Ramos (cell line): ENCODE measurements at regions not wholly inside any gene's neighbourhood (a gene's known extent, or its start where the extent isn't known, plus 50 kb on each side); places are given as distances from the start of the nearest gene placed in this dataset.

Experiments
- in situ Hi-C: fragments of 300-500 bp; cut with MboI; formaldehyde crosslinking; loops from one replicate; pipeline ENCODE4 v1.14.3; 2022; ENCODE audit warnings: low sequenced_read_pairs; ENCODE audit not compliant: unreplicated experiment

DNA sequence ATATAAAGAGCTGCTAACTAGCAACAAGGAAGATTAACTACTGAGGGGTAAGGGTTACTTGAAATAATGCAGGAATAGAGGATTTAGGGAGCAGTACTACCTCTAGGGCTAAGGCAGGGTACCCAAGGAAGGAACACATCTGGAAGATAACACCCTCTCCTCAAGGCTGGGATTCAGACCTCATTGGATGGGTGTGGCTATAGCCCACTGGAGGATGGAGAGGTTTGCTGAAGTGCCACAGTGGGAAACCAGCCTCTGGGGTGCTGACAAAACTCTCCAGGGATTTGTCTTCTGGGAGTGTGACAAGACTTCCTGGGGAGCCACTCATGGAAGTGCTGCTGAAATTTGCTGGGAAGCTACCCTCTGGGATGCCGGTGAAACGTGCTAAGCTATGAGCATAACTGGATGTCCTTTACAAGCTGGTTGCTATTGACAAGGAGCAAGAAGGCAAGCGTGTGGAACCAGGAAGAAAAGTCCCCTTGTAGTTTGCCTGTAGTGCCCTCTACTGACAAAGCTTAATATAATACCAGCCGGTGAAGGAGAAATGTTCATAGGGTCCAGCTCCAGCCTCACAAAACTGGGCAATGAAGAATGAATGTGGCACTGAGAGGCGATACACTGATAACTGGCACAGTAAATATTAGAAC lies 122.8 kb upstream of the USP24 start:
- in situ Hi-C loops = no loop called here

DNA sequence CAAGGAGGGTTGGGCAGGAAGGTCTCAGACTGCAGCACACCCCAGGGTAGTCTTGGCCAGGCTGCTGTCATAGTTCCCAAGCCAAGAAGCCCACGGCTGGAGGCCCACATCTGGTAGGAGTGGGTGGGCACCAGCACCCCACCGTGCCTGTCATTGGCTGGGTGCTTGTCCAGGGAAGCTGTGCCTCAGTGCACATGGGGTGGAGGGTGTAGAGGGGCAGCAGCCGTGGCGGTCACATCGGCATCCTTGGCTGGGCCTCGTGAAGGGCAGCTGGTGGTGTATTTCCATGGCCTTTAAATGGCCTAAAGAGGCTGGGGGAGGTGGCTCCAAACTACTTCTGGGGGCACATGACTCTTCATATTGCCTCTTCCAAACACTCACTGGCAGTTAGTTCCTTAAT lies 119.6 kb upstream of the USP24 start:
- in situ Hi-C loops = no loop called here

DNA sequence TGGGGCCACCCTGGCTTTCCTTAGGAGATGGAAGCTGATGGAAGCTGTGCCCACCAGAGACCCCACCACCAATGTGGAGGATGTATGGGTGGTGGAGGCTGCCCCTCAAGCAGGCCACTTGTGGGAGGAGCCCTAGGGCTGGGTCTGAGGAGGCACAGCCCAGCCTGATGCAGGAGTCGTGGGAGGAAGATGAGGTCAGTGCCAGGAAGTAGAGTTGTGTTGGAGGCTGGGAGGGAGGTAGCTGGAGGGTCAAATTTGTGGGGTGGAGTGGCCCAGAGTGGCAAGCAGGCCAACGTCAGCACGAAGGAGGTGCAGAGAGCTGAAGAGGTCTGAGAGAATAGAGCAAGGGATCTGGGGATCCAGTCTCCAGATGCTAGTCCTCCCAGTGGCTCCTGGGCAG lies 119.0 kb upstream of the USP24 start:
- in situ Hi-C loops = no loop called here

DNA sequence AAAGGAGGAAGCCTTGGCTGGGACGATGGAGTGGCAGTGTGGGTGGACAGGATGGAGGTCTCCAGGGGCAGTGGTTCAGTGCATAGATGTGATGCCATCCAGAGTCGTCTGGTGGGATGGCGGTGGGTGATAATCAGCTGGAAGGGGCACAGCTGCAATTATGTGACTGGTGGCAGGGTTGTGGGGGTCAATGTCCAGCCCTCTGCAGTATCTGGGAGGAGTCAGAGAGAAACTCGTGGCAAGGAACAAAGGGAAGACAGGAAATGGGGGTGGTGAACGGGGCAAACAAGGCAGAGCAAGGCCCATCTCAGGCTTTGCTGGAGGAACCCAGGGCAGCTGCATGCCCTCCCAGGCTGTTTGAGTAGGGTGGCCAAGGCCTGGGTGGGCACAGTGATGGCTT lies 118.3 kb upstream of the USP24 start:
- in situ Hi-C loops = no loop called here

DNA sequence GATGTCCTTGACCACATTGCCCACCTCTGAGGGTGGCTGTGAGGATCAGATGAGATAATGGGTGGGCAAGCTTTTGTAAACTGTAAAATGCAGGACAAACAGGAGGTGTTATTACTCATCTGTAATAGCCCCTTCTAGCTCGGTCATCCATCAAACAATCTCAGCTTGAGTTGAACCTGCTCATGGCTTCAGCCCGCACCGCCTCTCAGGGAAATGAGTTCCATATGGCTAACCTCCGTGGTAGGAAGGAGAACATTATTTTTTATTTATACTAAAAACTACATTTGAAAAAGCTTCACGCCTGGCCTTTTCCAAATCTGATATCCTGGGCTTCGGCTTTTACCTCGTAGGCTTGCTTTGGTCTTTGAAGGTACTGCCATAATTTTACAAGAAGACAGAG lies 116.2 kb upstream of the USP24 start:
- in situ Hi-C loops = no loop called here

DNA sequence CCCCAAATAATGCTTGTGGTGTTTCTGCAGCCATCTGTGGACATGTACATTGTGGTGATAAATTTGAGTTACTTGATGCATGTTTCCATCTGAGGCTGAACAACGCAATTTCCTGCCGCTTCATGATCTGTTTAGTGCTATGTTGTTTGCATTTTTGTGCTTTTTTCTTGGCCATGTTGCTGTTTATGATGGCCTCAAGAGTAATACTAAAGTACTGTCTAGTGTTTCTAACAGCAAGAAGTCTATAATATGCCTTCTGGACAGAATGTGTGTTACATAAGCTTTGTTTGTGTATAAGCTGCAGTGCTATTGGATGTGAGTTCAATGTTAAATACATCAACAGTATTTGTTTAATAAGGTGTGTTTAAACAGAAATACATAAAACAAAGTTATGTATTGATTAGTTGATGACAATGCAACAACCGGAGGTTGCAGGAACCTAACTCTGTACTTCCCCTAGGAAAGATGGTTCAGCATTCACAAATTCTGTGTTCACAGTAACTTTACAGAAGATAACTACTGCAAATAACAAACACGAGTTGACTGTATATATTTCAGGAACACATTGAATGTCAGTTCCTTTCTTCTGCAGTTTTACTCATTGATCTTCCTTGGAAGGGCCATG lies 114.8 kb upstream of the USP24 start:
- in situ Hi-C loops = no loop called here

DNA sequence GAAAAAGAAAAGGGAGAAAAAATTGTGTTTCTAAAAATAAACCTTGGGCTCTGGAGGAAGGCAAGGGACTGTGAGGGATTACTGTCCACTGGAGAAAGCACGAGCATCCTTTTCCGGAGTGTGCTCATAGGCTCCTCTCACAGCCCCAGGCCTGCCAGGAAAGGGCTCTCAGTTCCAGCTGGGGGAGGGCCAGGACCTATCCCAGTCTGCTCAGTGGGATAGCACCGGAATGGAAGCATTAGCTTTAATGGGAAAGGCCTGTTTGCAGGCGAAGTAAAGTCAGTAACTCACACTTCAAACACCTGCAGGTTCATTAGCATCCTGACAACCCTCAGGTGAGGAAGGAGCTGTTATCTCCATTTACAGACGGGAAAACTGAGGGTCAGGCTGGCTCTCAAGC lies 113.9 kb upstream of the USP24 start:
- in situ Hi-C loops = no loop called here

DNA sequence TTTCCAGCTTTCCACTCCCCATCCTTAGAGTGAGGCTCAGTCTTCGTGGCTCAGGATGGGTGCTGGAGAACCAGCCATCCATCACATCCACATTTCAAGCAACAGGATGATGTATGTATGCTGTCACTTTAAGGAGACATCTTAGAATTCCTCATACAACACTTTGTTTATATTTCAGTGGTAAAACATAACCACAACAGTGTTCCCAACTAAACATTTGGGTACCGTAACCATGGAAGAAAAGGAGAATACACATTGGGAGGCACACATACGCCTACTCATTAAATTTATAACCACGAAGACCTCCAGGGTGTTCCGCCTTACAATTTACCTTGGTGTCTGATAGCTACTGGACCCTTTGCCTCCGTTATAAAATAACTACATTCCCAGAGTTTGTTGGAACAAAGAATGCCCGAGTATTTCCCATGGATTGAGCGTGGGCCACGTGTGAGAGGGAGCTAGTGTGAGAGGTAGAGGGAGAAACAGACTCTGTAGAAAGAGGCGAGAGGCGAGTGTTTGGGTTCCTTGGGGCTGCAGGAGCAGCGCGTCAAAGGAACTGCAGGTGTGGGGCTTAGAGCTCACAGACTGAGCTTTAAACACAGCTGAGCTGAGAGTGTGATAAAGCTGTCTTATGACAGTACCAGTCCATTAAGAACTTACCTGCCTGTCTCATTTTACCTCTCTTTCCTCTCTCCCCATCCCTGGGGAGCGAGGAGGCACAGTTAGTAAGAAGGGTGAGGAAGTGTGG lies 111.5 kb upstream of the USP24 start:
- in situ Hi-C loops = no loop called here

DNA sequence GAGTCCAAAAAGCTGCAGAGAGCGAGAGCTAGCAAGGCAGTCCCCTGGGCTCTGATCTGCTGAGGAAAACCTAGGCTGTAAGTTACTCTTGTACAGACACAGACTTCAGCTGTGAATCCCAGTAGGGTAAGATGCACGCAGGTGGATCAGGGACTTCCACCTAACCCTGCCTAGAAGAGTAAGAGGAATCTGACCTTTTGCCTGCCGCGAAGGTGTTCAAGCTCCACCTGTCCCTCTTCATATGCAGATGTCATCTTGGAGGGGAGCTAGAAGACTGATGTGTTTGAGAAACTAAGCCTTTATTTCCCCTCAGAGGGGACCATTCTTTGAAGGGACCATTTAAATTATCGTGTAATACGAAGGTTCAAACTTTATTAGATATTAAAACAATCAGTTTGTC lies 108.6 kb upstream of the USP24 start:
- in situ Hi-C loops = no loop called here

DNA sequence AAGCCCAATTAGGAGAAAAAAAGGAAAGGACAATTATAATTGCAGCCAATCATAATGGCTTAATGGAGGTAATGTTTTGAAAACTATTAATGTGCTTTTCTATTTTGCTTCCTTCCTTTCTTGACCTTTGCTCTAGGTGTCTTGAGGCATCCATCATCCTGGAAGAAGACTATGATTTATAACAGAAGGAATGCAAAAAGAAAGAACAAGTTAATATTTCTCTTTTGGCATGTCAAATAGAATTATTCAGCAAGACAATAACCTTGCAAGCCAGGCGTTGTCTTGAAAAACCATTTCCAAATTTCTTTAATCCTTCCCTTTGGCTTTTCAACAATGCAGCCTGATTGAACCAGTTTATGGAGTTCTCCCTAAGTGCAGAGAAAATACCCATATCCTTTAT lies 107.7 kb upstream of the USP24 start:
- in situ Hi-C loops = no loop called here

DNA sequence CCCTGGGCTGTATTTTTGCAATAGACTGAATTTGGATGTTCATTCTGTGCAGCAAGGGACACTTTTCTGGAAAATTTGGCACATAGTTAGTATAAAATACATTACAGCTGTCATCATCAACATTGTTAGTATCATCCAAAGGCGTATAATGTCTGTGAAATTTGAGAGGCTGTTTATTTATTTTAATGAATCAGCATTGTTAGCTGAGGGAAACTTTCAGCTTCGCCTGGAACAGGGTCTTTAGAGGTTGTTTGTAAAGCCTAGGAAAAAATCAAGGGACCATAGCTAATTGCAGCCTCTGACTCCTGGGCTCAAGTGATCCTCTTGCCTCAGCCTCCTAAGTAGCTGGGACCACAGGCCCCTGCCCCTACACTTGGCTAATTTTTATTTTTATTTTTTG lies 106.8 kb upstream of the USP24 start:
- in situ Hi-C loops = no loop called here

DNA sequence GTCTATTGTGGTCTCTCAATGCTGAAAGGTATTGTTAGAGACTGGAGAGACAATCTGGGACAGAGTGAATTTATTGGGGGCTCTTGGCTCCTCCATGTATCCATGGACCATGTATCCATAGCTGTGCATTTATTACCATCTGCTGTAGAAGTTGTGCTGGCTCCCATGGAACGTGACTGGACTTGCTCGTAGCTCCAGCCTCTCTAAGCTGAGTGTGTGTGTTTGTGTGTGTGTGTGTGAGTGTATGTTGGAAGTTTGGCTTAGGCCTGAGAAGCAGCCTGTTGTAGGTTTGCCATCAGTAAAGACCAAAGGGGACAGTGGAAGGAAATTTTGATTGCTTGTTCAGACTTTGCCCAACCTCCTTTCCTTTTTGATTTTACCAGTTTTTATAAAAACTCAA lies 105.7 kb upstream of the USP24 start:
- in situ Hi-C loops = no loop called here

DNA sequence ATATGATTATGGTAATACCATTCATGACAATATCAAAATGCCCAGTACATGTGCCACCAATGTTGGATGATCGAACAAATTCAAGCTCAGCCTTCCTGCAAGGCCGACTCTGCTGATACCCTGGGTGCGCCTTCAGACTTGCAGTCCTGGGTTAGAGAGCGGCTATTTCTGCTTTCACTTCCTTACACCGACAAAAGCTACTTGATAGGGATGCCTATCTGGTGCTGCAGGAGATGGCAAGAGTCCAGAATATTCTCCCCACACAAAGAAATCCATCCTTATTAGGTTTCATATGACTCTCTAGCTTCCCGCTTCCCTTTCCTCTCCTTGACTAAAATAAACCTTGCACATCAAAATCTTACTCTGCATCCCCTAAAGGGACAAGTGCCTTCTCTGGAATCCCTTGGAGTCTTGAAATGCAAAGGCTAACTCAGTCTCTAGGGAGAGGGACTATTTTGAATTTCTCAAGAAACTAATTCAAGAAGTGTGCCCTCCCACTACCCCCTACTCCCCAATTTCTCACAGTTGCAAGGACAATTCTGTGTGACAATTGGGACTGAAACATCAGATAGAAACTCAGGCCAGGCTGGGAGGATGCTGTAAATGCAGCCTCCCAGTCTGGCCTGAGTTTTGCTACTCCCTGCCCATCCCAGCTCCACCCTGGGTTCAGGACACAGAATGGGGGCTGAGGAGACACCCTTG lies 103.1 kb upstream of the USP24 start:
- in situ Hi-C loops = no loop called here

DNA sequence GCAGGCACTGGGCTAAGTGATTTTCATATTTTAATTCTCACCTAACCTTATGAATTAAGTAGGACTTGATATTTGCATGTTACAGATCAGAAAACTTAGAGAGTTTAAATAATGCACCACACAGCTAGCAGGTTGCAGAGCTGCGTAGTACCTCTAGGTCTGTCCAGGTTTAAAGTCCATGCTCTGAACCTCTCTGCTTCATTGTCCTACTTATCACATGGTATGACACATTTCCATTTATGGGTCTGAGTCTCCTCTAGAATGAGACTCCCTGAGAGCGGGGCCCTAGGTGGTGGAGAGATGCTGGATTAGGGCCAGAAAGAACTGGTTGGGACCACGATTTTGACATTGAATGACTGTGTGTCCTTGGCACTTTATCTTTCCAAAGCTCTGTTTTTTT lies 102.5 kb upstream of the USP24 start:
- in situ Hi-C loops = no loop called here

DNA sequence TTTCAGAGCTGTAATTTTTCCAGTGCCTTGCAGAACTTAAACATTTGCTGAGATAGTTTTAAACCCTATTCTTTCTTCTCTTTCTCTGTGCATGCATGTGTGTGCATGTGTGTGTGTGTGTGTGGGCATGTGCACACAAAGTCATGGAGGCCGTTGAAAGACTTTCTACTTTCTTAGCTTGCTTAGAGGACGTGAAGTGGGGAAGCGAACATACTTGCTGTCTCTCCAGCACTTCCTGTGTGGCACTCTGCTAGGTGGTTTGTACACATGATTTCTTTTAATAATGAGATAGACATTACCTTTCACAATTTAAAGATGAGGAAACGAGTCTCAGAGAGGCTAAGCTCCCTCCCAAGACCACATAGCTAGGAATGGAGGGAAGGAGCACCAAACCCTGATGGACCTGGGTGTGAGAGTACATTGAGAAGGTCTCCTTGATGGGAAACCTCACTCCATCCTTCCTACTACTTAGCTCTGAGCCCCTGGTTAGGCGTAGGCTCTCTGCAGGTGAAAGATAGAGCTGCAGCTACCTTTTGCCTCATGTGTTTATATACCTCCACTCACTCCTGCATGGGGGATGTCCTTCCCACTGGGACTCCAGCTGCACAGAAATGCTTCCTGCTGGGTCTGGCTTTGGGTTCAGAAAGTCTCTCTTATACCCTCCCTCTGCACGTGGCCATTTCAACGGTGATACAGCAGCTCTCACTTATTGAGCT lies 101.9 kb upstream of the USP24 start:
- in situ Hi-C loops = no loop called here

DNA sequence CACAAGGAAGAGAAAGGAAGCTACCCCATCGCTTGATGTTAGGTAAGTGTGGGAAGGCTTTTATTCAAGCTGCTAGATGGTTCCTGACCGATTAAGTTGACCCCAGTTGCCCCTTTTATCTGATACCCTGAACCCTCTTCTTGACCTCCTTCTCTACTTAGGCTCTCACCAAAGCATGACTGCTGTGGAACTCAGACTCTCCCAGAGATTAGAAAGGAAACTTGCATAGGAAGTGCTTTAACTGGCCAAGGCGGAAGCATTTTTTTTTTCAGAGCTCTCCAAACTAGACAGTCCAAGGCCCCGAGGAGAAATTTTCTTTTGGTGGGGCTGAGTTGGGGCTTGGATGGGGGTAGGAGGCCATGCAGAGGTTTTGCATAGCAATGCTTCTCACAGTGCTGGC lies 101.3 kb upstream of the USP24 start:
- in situ Hi-C loops = no loop called here

DNA sequence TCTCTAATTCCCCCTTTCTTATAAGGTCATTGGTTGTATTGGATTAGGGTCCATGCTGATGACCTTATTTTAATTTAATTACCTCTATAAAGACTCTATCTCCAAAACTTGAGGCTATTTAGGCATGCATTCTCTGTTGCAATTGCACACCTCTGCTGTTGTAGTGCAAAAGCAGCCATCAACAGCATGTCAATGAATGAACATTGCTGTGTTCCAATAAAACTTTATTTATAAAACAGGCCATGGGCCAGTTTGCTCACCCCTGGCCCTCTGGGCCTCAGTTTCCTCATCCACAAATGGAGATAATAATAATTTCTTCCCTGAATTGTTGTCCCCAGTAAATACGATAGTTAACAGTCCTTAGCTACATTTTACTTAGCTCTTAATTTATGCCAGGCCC lies 100.4 kb upstream of the USP24 start:
- in situ Hi-C loops = no loop called here

DNA sequence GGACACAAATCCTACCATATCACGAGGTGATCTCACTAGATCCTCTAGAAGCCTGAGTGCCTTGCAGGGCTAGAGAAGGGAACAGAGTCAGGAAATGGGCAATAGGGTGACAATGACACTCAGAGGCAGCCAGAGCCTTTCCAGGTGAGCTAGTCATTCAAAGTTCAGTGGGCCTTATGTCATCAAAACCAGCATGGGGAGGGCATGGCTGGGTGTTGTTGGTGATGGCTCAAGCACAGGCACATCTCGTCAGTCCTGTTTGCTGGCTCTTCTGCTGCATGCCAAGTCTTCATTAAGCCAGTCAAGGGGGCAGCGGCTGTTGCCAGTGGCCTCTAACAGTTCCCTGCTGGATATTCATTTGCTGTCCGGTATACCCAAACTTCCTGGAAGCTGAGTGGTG lies 99.6 kb upstream of the USP24 start:
- in situ Hi-C loops = no loop called here

DNA sequence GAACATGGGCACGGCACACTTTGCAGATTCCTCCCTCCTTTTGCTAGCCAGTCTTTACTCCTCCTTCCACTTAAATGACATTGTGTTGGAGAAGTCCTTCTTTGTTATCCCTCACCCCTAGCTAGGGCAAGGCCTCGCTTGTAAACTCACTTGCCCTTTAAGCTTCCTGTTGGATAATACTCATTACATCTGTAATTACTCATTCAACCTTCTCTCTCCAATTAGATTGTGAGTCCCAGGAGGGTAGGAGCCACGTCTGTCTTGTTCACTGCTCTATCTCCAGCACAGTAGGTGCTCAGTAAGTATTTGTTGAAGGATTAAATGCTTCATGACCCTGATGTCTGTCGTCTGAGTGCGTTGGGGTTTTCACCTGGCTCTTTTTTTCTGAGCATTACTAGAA lies 98.7 kb upstream of the USP24 start:
- in situ Hi-C loops = no loop called here

DNA sequence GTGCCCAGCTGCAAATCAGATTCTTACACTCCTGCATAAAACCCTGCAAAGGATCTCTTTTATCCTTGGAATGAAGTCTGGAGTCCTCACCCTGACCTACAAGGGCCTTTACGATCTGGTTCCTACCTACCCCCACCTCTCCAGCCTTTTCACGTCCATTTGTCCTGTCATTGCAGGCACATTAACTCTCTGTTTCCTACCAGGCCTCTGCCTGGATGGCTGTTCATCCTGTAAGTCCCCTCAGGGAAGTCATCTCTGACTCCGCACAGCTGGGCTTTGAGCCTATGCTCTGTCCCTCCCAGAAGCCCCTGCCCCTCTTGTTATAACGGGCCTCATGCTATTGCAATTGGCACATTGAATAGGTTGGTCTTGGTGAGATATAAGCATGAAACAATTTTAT lies 96.8 kb upstream of the USP24 start:
- in situ Hi-C loops = no loop called here
